T-helper 2 cell (primary cell): ENCODE measurements at regions not wholly inside any gene's neighbourhood (a gene's known extent, or its start where the extent isn't known, plus 50 kb on each side); places are given as distances from the start of the nearest gene placed in this dataset.
"Not testable (repeated sequence)": the region's sequence is repeated elsewhere in the genome, so short reads cannot be mapped to it uniquely, and the experiment has no call there.

Experiments
- DNase-seq, 5 experiments: peaks; one replicate each; pipeline versions ENCODE4 v3.0.0 to v3.0.0-alpha.2; 2012 to 2022

DNA sequence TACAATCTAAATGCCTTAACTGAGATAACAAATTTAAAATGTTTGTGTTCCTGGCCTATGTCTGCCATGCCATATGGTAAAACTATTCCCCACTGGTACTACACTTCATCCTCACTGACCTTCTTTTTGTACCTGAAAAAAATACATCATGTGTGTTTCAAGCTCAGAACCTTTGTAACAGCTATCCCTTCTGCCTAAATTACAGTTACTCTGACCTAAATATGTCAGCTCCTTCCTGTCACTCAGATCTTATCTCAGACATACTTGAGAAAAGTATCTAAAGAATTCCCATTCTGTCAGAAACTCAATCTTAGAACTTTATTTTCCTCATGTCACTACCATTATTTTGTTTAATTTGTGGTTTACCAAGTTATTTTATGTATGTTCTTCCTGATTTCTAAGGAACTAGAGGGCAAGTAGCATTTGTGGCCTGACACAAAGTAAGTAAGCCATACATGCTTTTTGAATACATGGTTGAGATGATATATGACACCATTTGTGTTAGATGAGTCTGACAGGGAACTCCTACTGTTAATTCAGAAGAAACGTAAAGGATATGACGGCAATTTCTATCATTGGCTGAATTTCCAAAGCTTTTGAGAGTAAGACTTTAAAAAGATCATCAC lies 456.5 kb upstream of the NDST3 start:
- DNase-seq: no peak

DNA sequence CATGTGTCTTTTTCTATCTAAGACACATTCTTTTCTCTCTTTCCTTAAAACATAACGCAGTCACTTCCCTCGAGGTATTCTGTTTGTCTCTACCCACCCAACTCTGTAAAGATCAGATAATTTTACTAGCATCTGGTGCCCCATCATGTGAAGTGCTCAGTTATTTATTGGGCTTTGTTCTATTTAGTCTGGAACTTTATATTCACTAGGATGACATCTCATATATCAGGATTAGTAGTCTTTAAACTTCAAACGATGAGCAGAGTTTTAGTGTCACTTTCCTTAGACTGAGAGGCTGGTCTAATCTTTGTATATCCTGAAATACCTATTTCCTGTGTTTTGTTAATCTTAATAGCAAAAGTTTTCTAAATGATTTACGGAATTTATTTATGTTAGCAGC lies 445.5 kb upstream of the NDST3 start:
- no peak for DNase-seq

- DNase-seq: no peak
These were observed 437.3 kb upstream of the NDST3 start for GRCh38 chr4:117596917-117597480.

DNA sequence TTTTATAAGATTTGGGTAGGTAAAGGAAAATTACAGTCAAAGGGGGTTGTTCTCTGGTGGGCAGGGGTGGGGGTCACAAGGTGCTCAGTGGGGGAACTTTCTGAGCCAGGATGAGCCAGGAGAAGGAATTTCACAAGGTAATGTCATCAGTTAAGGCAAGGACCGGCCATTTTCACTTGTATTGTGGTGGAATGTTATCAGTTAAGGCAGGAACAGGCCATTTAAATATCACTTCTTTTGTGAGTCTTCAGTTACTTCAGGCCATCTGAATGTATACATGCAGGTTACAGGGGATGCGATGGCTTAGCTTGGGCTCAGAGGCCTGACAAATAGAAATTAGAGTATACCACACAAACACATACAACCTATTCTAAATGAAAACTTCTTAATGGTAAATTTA lies 434.9 kb upstream of the NDST3 start:
- not testable (repeated sequence) for DNase-seq

DNA sequence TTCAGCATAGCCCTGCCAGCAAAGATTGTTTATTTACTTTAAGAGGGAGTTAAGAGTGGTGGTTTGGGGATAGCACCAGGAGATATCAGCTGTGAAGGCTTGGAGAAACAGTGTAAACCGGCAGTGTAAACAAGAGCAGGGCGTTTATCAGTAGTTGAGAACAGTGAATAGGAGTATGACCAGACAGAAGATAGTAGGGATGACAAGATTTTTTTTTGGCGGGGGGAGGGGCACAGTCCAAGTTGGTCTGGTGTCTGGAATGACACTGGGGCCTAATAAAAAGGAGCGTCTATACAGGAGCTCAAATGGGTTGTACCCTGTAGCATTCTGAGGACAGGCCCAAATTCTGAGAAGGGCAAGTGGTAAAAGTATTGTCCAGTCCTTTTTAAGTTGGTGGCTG lies 433.4 kb upstream of the NDST3 start:
- not testable (repeated sequence) for DNase-seq

DNA sequence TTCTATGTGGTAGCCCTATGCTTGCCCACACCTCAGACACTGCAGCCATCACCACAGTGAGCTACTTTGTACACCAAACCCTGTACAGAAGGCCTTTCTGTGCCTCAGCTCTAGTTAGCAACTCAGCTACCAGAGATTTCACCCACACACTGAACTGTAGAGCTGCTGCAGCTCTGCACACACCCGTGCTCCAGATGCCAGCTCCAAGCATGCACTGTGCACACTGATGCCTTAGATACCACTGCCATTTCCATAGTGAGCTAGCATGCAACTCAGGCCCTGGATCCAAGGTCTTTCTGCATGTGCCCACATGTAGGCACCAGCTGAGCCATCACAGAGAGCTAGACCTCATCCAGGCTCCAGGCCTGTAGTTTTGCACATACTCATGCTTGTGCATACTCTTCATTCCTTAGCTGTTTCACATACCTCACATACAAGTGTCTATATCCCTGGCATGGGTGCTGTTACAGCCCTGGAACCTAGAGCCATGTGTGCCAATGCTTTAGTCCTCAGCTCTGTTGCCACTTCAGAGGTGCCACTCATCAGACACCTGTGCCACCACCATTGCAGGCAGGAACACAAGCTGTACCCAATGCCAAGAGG lies 423.5 kb upstream of the NDST3 start:
- DNase-seq: no peak

- DNase-seq: no peak
These were observed 412.6 kb upstream of the NDST3 start for GRCh38 chr4:117621673-117622072.

- no peak for DNase-seq
These were observed 411.0 kb upstream of the NDST3 start for GRCh38 chr4:117623326-117623725.

- DNase-seq: no peak
These were observed 407.6 kb upstream of the NDST3 start for GRCh38 chr4:117626664-117627063.

DNA sequence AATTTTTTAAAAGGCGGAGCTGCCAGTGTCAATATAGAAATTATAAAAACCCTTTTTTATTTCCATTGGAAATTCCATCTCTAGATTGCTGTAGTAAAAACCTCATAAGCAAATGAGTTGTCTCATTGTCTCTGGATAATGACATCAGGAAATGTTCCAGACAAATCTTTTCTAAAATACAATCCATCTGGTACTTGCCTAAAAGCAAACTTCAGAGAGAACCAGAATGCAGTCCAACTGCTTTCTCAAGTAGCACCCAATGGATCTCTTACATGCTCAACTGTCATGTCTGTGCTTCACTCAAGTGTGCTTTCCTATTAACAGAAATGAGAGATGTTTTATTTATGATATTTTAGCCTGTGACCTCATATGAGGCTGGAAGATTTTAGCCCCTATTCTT lies 399.6 kb upstream of the NDST3 start:
- DNase-seq: no peak

GRCh38 chr4:117637347-117637746 lies 396.9 kb upstream of the NDST3 start:
- DNase-seq: no peak

GRCh38 chr4:117640836-117641235 lies 393.4 kb upstream of the NDST3 start:
- no peak for DNase-seq

DNA sequence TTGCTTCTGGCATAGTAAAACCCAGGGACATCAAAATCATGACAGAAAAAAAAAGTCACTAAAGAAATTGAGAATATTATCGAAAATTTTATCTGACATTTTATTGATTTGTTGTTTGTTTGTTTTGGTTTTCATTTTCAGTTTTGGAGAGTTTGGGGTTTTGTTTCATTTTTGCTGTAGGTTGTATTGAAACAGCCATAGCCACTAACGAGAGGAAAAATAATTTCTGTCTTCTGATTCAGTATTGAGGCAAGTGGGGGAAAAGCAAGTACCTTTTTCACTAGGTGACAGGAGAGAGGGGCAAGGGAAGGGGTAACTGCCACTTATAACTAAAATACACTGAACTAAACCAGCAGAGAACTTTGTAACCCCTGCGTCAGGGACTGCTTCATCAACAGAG lies 392.8 kb upstream of the NDST3 start:
- DNase-seq: no peak

DNA sequence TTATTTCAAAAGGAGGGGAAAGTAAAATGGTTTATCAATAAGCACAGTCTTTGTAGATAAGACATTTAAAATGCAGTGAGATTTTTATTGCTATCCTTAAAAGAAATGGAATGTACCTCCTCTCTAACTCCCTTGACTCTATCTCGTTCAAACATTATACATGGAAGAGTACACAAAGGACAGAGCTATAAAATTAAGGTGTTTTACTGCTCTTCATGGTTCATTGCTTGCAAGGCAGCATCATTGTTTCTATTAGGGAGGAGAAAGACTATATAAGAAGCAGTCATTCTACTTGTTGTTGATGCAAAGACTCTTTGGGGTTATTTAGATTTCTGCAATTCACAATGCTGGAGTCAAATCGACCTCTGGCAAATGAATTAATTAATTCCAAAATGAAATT lies 380.2 kb upstream of the NDST3 start:
- DNase-seq: no peak

GRCh38 chr4:117660668-117661067 lies 373.6 kb upstream of the NDST3 start:
- no peak for DNase-seq

DNA sequence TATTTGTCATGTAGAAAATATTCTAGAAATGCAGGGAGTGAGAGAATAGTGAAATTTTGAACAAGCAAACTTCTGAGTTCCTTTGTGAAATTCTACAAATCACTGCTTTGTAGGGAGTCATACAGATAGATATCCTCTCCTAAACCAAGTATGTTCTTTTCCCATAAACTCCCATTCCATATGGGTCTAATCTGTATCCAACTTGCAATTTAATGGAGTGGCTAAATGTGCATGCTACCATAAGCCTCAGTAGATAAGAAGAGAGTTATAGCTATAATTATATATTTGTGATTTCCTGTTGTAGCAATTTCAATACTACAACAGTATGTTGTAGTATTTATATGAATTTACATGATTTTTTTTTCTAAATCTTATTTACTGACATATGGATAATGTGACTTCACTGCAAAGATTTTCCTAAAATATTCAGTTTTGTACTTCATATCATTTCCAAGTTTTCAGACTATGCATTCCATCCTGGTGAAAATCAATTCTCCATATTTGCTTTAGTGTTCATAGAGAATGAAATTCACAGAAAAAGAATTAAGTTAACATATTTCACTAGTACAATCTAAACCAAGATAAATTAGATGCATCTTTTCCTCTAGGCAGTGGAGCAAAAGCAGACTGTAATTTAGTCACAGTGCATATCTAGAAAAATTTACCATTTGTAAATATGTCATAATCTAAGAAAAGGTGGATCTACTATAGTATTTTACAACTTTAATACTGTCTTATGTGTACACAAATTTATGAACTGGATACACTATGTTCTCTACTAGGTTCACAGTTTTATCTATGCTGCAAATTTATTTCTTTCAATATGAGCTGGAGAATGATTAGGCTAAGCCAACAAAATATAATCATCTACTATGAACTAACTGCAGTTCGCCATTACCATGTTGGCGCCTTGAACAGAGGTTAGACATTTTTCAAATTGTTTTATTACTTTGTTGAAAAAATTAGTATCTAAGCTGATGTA lies 372.9 kb upstream of the NDST3 start:
- no peak for DNase-seq

GRCh38 chr4:117664706-117665444 lies 369.4 kb upstream of the NDST3 start:
- DNase-seq: no peak

DNA sequence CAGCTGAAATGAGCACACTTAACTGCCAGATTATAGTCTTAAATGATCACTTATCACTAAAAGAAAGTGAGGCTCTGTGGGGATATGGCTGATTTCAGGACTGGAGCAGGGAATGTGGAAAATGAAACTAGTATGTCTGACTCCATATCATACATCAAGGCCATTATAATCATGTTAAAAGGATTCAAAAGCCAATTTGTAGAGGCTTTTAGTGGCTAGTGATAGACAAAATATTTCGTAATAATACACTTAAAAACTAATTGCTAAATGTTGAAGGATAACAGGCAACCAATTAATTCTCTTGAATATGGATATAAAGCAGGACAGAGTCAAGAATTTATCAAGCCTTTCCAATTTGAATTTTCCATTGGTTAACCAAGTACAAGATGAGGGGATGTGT lies 358.1 kb upstream of the NDST3 start:
- DNase-seq: no peak

- DNase-seq: no peak
These were observed 355.4 kb upstream of the NDST3 start for GRCh38 chr4:117678861-117679260.

- DNase-seq: no peak
These were observed 342.5 kb upstream of the NDST3 start for GRCh38 chr4:117691572-117692351.

DNA sequence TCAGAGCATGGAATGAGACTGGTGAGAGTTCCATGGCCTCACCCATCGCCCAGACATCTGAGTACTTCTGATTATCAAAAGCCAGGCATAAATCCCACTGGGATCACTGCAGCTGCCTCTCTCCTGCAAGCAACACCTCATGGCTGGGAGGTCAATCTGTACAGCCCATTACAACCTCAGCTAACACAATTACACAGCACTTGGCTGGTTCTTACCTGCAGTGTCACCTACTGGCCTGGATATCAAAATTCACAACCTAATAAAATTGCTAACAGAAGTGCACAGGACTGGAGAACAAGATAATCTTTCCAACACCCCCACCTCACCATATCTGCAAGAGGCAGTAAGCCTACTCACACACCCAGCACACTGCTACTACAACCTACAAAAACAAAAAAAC lies 341.7 kb upstream of the NDST3 start:
- no peak for DNase-seq

DNA sequence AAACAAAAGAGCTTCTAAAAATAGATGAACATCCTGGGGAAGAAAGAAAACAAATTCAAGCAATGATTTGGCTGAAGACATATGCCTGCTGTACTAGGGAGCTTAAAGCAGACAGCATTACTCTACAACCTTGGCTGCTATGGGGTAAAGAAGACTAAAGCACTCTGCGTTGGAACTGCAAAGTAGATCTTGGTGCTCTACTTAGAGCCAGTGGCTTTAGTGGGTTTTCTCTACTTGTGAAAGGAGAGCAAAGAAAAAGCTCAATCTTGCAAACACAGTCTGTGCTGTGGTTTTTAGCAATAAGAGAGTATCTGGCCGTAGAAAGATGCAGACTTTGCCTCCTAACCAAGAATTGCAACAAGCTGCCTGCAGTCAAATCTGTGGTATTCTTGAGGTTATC lies 334.7 kb upstream of the NDST3 start:
- no peak for DNase-seq
